Esophagus muscularis mucosa (tissue), 4 donors: ENCODE measurements at regions not wholly inside any gene's neighbourhood (a gene's known extent, or its start where the extent isn't known, plus 50 kb on each side); places are given as distances from the start of the nearest gene placed in this dataset.
"Not testable (repeated sequence)": the region's sequence is repeated elsewhere in the genome, so short reads cannot be mapped to it uniquely, and the experiment has no call there.

Experiments
- DNase-seq: peaks from one replicate; pipeline ENCODE4 v3.0.0-alpha.2; 2017; ENCODE audit errors: extremely low spot score
- H3K27ac ChIP-seq, 4 donors: fragments of 200-600 bp; sonication (generic); replicated peaks in 1 of 4; 1 replicate in 3 of 4; 2 replicates in 1 of 4; pipeline ENCODE4 v1.5.1; 2016 to 2019; ENCODE audit warnings: mild to moderate bottlenecking in 1 of 4
- H3K27me3 ChIP-seq, 4 donors: fragments of 200-600 bp; sonication (generic); one replicate each; pipeline versions ENCODE4 v1.5.1 to v1.6.0; 2016 to 2019
- H3K36me3 ChIP-seq, 4 donors: fragments of 200-600 bp; sonication (generic); one replicate each; pipeline ENCODE4 v1.5.1; 2016 to 2019
- H3K4me1 ChIP-seq, 4 donors: fragments of 200-600 bp; sonication (generic); one replicate each; pipeline ENCODE4 v1.5.1; 2016 to 2019
- H3K4me3 ChIP-seq, 4 donors: fragments of 200-600 bp; sonication (generic); 1 replicate in 2 of 4; 2 replicates in 2 of 4; pipeline ENCODE4 v1.5.1; 2016 to 2019; ENCODE audit warnings: mild to moderate bottlenecking in 4 of 4, moderate library complexity in 1 of 4
- H3K9me3 ChIP-seq, 4 donors: fragments of 200-600 bp; sonication (generic); 1 replicate in 3 of 4; 2 replicates in 1 of 4; pipeline ENCODE4 v1.5.1; 2016 to 2019
- CTCF ChIP-seq, 3 experiments: fragments of 200-600 bp in 2 of 3; fragments of 450-650 bp in 1 of 3; sonication (generic) in 2 of 3; IDR thresholded peaks; one replicate each; pipeline ENCODE4 v1.5.1; 2017 to 2019; ENCODE audit warnings: antibody characterized with exemption in 3 of 3, mild to moderate bottlenecking in 2 of 3, moderate library complexity in 1 of 3
- EP300 ChIP-seq: sonication (generic); formaldehyde crosslinking; IDR thresholded peaks from one replicate; pipeline ENCODE4 v1.6.1; 2017; ENCODE audit warnings: antibody characterized with exemption
- POLR2A ChIP-seq: fragments of 450-650 bp; IDR thresholded peaks from one replicate; pipeline ENCODE4 v1.6.1; 2017; ENCODE audit warnings: antibody characterized with exemption, moderate library complexity, mild to moderate bottlenecking, low read depth
- POLR2AphosphoS5 ChIP-seq, 2 donors: sonication (generic); formaldehyde crosslinking; IDR thresholded peaks; one replicate each; pipeline ENCODE4 v1.6.1; 2017; ENCODE audit warnings: antibody characterized with exemption in 2 of 2
- WGBS: methylation state at CpG from one replicate; pipeline ENCODE4 v1.1.5; 2018; 5-methylcytosine and 5-hydroxymethylcytosine counted together
- intact Hi-C: fragments of 100-400 bp; cut with DNase I; formaldehyde crosslinking; loops from one replicate; pipeline ENCODE4 v1.15.1; 2023

GRCh38 chr17:53619025-53619424 lies 203.7 kb upstream of the KIF2B start:
- no peak for TF ChIP-seq POLR2AphosphoS5 (IDR thresholded peaks at IDR 0.05)
- no peak for TF ChIP-seq CTCF (IDR thresholded peaks at IDR 0.05)
- TF ChIP-seq EP300, result no peak
- no peak for TF ChIP-seq POLR2A
- H3K27ac ChIP-seq, result no peak overlapping the region

GRCh38 chr17:53608208-53608607 lies 214.5 kb upstream of the KIF2B start:
- H3K4me3 ChIP-seq, DNase-seq, H3K9me3 ChIP-seq, intact Hi-C loops, H3K36me3 ChIP-seq, H3K4me1 ChIP-seq, H3K27ac ChIP-seq, H3K27me3 ChIP-seq: not testable (repeated sequence)
- 92% methylated on average over 5 of the region's 5 CpGs for WGBS

More at GRCh38 chr17:53619025-53619424, 203.7 kb upstream of the KIF2B start:
- Histone ChIP-seq H3K27me3 (no peaks in the 10 kb centered on the region), H3K4me3 (no peak overlapping the region), H3K4me1 (no peaks in the 10 kb centered on the region), H3K36me3 (no peaks in the 10 kb centered on the region), H3K9me3 (no peaks in the 10 kb centered on the region)
- WGBS, result 54% methylated on average over 3 of the region's 3 CpGs
- no peak for DNase-seq
- intact Hi-C loops, result no loop called here

- Histone ChIP-seq H3K36me3 (no peaks in the 10 kb centered on the region), H3K4me3 (no peak overlapping the region), H3K27ac (no peak overlapping the region), H3K4me1 (no peaks in the 10 kb centered on the region), H3K9me3 (no peaks in the 10 kb centered on the region), H3K27me3 (no peaks in the 10 kb centered on the region)
- TF ChIP-seq CTCF (IDR thresholded peaks at IDR 0.05) (no peak), EP300 (no peak)
- WGBS, result 20% methylated on average over 1 of the region's 1 CpG
- no peak for DNase-seq
- intact Hi-C loops, result no loop called here
Measured at GRCh38 chr17:53607475-53607874, 215.3 kb upstream of the KIF2B start.

GRCh38 chr17:53588317-53588716 lies 234.4 kb upstream of the KIF2B start:
- no peak for DNase-seq
- H3K27me3 ChIP-seq, result no peaks in the 10 kb centered on the region
- TF ChIP-seq CTCF (IDR thresholded peaks at IDR 0.05), result no peak
- no peak for TF ChIP-seq EP300
- TF ChIP-seq POLR2AphosphoS5 (IDR thresholded peaks at IDR 0.05), result no peak
- no peak for TF ChIP-seq POLR2A
- no peaks in the 10 kb centered on the region for H3K9me3 ChIP-seq
- H3K27ac ChIP-seq, result no peak overlapping the region
- H3K36me3 ChIP-seq, result no peaks in the 10 kb centered on the region
- intact Hi-C loops, result no loop called here
- no peak overlapping the region for H3K4me3 ChIP-seq
- H3K4me1 ChIP-seq, result no peaks in the 10 kb centered on the region

GRCh38 chr17:53574038-53574437 lies 248.7 kb upstream of the KIF2B start:
- 93% methylated on average over 2 of the region's 2 CpGs for WGBS
- DNase-seq, result no peak
- H3K4me3 ChIP-seq, result no peak overlapping the region
- no peaks in the 10 kb centered on the region for H3K4me1 ChIP-seq
- no peaks in the 10 kb centered on the region for H3K36me3 ChIP-seq
- H3K9me3 ChIP-seq, result no peaks in the 10 kb centered on the region
- intact Hi-C loops, result no loop called here
- no peaks in the 10 kb centered on the region for H3K27me3 ChIP-seq
- no peak overlapping the region for H3K27ac ChIP-seq
- TF ChIP-seq POLR2A, result no peak
- TF ChIP-seq POLR2AphosphoS5 (IDR thresholded peaks at IDR 0.05), result no peak
- no peak for TF ChIP-seq CTCF (IDR thresholded peaks at IDR 0.05)
- TF ChIP-seq EP300, result no peak
